Tibial nerve (tissue), 3 donors: ENCODE measurements at regions not wholly inside any gene's neighbourhood (a gene's known extent, or its start where the extent isn't known, plus 50 kb on each side); places are given as distances from the start of the nearest gene placed in this dataset.

Experiments
- CTCF ChIP-seq, 5 experiments: fragments of 200-600 bp in 3 of 5; fragments of 450-650 bp in 2 of 5; sonication (generic) in 3 of 5; IDR thresholded peaks; one replicate each; pipeline ENCODE4 v1.5.1; 2016 to 2019; ENCODE audit warnings: antibody characterized with exemption in 5 of 5, mild to moderate bottlenecking in 3 of 5, moderate library complexity in 2 of 5
- POLR2A ChIP-seq, 2 donors: fragments of 450-650 bp; IDR thresholded peaks; one replicate each; pipeline ENCODE4 v1.6.1; 2017; ENCODE audit warnings: antibody characterized with exemption in 2 of 2, mild to moderate bottlenecking in 2 of 2, moderate library complexity in 2 of 2

GRCh38 chr2:9738535-9739496, 104.5 kb upstream of the TAF1B start:
- TF ChIP-seq CTCF (IDR thresholded peaks at IDR 0.05): no peak
- no peak for TF ChIP-seq POLR2A (IDR thresholded peaks at IDR 0.05)
